Effector CD4-positive, alpha-beta T cell (primary cell): ENCODE measurements at regions not wholly inside any gene's neighbourhood (a gene's known extent, or its start where the extent isn't known, plus 50 kb on each side); places are given as distances from the start of the nearest gene placed in this dataset.
"Not testable (repeated sequence)": the region's sequence is repeated elsewhere in the genome, so short reads cannot be mapped to it uniquely, and the experiment has no call there.

ENCODE experiments used
- DNase-seq: peaks from one replicate; pipeline ENCODE4 v3.0.0-alpha.2; 2020

DNA sequence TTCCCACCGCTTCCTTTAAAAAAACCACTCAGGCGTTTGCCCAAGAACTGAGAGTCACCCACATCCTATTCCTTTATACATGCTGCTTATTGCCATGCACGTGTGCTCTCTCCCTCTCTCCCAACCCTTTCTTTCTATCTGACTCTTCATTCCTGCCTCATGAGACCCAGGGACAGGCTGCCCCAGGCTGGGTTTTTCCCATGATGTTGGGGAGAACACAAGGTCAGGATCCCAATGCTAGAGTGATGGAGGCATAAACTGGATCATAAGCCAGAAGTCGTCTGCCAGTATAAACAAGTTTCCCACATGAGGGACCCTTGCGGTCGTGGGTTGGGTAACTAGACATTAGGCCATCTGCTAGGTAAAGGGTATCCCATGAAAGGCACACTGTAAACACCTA is 64.9 kb downstream of the CD2 start:
- no peak for DNase-seq

DNA sequence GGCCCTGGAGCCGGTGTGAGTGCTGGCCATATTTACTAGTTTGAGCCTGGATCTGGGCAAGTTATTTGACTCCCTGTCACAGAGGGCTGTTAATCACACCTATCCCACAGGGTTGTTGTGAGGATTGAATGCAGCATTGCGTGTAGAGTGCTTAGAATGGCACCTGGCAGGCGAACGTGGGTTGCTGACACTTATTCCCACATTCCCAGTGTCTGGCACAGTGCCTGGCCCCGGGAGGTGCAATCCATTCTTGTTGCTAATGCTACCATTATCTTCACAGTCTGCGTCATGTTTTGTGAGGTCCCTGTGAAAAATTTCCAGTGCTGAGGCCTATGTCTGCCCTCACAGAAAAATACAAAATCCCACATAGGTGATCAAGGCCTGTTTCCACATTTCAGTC is 66.1 kb downstream of the CD2 start:
- no peak for DNase-seq

DNA sequence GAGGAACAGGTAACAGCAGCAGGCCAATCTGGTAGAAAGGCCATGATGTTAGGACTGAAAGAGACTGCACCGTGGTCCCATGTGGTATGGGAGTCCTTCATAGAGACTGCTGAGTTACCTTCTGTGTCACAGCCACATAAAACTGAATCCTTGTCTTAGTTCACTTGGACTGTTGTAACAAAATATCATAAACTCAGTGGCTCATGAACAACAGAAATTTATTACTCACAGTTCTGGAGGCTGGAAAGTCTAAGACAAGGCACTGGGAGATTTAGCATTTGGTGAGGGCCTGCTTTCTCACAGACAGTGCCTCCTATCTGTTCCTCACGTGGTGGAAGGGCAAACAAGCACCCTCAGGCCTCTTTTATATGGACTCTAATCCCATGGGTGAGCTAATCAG is 67.5 kb downstream of the CD2 start:
- DNase-seq = no peak

DNA sequence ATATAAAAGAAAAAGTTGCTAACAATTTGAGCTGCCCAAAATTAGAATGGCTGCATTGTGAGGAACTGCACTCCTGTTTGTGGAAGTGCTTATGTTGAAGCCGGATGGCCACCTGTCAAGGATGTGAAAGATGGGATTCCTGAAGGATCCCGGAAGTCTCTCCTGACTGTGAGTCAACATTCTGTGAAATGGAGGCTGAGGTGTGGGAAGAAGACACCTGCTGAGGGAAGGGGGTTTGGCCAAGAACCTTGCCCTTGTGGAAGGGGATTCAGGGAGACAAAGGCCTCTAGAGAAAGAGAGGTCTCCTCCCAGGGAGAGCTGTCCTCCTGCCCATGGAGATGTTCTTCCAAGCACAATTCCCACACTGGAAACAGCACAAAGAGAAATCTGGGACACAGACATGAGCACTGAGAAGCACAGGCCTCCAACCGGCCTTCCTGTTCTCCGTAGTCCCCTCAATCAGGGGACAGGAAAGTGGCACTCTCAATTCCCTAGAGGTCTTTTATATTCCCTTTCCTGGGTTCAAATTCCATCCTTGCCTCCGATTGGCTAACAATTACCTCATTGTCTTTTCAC is 70.5 kb downstream of the CD2 start:
- no peak for DNase-seq

DNA sequence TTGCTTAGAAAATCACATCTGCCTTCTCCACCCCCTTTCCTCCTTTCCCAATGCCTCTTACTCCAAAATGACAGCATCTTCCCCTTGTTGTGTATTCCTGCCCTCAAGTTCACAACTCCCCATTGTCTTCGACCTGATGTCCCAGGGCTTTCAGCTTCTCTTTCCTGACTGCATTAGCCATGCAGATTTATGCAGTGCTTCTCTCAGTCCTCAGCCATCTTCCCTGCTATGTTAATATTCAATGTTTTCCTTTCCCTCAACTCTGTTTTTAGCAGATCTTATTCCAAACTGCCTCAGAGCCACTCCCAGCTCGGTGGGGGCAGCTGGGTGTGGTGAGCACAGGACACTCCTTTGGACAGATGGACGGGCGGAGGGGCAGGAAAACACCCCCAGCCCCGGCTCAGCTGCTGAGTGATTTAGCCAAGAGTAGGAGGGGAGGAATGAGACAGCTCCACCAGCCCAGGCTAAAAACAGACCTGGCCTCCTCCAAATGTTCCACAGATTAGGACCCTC is 71.0 kb downstream of the CD2 start:
- DNase-seq = no peak

DNA sequence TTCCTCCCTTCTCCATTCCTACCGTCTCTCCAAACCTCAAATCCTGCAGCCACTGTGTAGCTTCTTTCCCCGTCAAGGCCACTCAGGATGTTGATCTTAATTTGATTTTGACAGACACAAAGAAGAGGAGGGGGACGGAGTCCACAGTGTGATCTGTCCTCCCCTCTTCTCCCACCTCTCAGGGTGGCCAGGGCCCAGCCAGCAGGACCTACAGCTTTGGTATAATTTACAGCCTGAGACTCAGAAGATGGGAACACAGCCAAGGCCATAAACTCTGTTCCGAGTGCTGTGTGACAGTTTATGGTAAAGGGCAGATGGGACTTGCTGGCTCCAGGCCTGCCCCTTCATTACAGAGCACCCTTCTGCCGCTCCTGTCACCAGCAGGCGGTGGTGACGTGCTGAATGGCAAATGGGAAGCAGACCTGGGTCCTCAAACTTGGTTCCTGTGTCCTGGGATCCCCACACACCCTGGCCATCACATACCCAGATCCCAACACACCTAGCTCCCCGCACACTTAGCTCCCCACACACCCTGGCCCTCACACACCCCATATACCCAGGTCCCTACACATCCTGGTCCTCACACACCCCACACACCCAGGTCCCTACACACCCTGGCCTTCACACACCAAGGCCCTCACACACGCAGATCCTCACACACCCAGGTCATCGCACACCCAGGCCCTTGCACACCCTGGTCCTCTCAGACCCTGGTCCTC is 71.6 kb downstream of the CD2 start:
- no peak for DNase-seq

DNA sequence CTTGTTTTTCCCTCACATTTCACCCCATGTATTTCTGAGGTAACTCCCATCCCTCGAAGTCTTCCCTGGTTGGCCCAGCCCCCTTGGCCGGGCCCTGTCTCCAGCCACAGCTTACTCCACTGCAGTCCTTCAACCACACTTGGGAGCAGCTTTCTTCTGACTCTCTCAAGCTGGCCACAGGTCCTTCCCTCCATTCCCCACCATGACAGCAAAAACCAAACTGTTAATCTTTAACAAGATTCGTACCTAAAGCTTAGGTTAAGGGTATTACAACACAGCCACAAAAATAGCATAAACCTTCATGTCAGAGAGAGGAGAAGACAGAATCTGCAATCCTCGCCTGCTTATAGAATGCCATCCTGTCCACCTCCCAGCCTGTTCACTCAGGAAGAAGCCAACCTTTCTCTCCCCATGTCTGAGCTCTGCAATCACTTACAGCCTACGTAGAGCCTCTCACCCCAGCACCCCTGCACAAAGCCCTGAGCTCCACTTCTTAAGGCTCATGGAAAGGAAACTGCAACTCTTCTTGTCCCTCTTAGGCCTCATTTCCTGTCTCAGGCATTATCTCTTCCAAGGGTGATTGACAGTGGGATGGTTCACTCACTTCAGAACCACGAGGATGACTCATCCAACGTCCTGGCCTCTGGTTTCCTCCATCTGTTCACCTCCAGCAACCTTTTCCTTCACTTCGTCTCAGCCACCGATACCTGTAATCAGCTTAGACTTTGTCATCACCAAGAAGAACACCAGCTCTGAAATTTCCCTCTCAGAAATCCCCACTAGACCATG is 72.8 kb downstream of the CD2 start:
- peak; percentile 23 for DNase-seq

DNA sequence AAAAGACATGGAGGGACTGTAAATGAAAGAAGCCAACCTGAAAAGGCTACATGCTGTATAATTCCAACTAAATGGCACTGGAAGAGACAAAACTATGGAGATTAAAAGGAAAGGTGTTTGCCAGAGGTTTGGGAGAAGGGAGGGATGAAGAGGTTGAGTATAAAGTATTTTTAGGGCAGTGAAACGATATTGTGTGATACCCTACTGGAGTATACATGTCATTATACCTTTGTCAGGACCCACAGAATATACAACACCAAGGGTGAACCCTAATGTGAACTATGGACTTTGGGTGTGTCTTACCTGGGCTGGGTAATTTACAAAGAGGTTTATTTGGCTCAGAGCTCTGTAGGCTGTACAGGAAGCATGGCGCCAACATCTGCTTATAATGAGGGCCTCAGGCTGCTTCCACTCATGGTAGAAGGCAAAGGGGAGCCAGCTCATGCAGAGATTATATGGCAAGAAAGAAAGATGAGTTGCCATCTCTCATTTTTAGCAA is 73.4 kb downstream of the CD2 start:
- DNase-seq = no peak

DNA sequence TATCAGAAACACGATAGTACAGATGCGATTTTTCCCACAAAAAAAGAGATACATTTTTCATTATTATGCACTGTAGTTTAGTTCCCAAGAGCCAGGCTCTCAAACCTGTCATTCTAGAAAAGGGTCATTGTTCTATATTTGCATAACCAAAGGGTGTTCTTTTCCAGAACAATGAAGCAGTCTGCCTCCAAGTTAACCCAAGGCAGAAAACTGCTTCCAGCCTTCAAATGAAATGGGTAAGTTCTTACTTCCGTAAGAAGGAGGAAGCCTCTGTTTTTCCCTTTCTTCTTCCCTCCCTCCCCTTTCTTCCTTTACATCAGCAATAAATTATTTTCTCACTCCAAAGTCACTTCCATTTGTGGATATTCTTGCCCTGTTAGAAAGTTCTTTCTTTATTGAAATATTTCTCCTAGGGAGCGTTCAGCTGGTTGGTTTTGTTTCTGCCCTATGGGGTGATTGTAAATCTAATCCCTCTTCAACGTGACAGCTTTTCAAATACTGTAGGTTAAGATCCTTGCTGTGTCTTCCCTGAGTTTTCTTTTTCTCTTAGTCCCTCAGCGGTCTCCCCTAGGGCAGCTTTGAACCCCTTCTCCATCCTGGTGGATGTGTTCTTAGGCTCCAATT is 77.3 kb upstream of the PTGFRN start:
- DNase-seq = no peak

DNA sequence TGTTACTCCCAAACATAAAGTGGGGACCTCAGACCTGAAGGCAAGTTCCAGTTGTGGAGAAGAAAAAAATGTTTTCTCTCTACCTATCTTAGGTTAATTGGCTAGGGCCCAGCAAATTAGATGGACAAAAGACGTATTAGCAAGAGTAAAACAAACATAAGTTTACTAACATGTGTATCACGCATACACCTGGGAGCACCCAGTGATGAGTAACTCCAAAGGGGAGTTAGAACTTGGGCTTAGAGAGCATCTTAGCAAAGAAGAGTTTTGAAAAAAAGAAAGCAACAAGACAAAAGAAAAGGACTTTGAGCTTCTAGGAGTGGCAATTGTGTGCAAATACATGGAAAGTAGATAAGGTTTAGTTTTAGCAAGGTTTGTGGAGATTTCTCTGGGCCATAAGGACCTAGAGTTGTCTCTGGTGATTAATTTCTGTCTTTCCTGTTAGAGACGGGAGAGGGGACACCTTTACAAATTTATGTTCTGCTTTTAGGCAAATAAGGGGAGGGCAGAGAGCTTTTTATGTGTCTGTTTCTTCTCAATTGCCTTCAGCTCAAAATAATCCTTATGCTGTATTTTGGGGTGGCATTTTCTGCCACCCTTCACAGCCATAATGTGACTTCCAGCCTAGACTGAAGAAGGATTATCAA is 76.7 kb upstream of the PTGFRN start:
- DNase-seq = no peak

DNA sequence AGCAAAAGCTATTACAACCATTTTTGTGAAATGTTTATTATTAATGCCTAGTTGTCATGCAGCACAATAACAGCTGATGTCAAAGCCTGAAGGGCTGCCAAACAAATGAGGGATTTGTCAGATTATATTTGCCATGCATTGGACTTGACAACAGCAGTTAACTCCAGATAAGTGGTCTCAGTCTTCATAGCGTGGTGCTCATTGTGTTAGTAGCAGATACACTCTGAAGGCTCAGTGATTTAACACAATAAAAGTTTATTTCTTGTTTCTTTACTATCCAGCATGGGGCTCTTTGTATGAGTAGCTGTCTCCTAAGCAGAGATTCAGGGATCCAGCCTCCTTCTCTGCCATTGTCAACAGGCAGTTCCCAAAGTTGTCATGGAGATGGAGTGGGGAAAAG is 76.0 kb upstream of the PTGFRN start:
- no peak for DNase-seq

DNA sequence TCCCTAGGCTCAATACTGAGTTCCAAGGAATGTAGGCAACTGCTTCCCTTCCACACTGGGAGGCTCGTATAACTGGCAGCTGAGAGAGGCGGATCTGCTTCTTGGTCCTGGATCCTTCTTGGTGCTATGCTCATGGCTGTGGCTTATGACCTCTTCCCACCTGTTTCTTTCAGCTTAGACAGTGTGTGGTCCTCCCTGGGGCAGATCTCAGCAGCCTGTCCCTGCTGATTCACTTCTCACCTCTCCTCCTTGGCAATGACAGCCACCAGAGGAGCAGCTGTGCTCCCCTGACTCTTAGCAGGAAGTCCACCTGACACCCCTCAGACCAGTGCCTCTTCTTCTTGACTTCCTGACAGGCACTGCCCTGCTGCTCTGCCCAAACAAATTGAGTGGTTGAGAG is 75.1 kb upstream of the PTGFRN start:
- no peak for DNase-seq

DNA sequence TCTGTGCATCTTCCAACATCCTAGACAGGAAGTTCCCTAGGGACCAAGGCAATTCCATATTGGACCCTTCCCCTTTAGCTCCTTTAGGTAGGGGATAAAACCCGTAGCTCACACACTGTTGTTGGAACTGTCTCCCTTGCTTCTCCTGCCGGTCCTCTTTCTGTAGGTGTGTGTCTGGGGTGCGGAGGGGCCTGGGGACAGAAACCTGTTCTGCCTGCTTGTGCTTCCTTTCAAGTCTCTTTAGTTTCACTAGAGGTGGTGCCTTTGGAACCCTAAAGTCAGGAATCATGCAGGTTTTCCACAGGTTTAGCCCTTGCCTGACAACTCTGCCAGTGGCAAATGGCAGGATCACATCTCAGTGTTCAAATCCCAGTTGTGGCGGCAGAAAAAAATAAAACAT is 74.6 kb upstream of the PTGFRN start:
- no peak for DNase-seq

DNA sequence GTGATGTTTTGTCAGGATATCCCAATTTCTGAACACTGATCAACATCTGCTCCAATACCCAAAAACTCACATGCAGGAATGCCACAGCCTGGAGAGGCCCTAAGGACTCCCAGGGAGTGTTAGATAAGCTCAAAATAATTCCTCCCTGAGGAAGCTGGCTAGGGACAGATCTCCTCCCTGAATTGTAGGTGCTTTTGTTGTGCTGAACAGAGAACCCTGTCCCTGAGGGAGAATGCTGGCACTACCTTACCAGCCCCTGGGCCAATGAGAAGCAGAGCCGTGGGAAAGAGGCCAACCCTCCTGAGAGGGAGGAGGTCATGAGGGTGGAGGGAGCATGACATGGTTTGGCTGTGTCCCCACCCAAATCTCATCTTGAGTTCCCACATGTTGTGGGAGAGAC is 73.6 kb upstream of the PTGFRN start:
- DNase-seq = no peak

DNA sequence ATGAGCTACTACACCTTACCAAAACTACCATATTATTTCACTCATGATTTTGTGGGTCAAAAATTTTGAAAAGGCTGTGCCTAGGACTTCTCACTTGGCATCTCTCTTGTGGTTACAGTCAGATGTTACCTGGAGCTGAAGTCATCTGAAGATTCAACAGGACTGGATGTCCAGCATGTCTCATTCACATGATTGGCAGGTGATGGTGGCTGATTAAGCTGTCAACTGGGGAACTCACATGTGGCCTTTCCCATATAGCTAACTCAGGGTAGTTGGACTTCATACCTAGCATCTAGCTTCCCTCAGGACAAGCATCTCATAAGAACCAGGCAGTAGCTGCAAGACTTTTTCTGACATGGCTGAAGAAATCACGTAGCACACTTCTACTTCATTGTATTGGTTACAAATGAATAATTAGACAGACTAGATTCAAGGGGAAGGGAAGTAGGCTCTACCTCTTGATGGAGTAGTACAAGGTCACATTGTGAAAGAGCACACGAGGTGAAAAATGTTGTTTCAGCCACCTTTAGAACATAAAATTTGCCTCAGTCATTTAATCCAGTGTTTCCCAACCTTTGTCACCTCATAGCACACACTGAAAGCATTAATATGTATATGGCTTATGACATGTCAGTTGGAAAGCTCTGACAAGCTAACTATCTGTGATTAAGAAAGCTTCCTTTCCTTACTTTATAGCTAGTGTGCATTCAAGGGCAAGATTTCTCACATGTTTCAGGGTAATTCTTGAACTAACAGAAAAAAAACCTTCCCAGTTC is 68.0 kb upstream of the PTGFRN start:
- no peak for DNase-seq

DNA sequence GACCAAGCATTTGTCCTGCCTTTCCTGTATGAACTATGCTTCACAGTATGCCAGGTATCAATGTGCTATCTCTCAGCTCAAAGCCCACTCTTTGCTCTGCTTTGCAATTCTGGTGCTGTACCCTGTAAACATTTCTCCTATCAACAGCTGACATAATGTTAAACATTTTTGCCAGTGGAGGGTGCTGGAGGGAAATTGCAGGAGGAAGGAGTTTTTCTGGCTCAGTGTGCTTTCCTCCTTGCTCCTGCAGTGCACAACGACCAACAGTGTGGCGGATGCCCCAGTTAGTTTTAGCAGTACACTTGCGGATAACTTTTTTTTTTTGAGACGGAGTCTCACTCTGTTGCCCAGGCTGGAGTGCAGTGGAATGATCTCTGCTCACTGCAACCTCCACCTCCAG is 67.1 kb upstream of the PTGFRN start:
- no peak for DNase-seq

DNA sequence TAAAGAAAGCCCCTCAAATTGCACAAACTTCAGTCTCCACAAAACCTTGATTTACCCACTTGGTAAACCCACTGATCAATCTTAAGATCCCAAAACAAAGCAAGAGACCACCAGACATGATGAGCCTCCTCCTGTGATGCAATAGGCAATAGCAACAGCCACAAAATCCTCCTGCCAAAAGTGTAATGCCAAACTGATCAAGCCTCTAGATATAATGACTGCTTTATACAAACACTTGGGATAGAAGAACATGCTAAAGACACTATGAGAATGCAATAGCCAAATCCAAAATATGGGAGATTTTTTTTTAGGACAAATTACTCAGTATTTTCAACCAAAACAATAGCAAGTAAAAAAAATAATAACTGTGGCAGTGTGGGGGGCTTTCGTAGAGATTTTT is 64.9 kb upstream of the PTGFRN start:
- DNase-seq = no peak

DNA sequence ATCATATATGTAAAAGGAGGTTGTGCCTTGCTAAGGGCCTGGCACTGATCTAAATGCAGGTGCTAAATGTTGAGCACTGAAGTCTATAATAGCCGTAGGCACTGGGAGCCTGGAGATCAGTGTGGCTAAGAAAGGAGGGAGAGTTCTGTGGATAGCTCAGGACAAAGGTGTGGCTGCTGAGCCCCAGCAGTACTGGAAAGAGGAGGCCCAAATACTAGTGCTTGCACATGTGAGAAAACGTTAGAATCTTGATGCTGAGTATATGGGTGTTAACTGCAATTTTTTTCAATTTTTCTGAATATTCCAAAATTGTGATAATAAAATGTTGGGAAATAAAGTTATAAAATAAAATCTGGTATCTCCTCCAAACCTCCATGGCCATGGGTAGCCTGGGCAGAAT is 62.5 kb upstream of the PTGFRN start:
- no peak for DNase-seq

DNA sequence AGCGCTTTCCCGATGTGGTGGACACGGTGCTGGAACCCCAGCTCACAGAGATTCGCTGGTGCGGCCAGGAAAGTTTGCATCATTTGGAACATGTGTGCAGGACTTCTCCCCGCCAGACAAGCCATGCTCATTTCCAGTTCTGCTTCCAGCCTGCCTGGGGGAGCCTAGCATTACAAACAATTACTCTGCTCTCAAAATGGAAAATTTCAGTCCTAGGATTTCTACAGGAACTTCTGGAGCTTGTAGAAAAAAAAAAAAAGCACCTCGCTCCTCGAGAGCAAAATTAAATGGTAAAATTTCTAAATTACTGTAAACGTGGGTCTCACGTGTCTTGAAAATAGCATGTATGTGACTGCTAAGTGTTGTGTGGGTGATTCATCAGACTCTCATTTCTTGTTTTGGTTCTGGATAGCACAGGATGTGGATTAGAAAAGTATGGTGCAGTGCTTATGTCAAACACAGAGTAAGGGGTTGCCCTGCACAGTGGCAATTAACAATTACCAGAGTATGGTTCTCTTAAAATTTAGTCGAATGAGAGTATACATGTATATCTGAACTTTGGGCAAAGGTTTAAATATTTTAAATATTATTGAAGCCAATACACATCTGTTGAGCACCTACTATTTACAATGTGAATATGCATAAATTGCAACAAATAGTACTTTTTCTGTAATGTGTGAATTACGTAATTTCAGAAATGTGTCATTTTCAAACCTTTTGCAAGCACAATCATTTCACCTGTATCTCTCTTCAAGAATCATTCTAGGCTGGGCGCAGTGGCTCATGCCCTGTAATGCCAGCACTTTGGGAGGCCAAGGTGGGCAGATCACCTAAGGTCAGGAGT is 61.8 kb upstream of the PTGFRN start:
- DNase-seq = no peak

DNA sequence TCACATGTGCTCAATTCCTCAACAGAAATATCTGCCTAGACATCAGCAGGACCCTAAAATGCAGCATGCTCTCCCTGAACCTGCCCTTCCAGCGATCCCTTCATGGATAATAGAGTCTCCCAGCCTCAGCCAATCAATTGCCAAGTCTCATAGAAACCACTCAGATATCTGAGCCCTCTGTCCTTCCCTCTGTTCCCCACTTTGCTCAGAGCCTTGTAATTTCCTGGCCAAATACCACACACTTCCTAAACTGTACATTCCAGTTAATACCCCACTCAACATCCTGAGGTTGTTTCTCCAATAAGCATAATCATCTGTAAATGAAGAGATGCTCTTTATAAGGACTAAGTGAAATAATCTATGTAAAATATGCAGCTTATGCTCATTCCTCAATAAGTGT is 59.3 kb upstream of the PTGFRN start:
- DNase-seq = no peak

DNA sequence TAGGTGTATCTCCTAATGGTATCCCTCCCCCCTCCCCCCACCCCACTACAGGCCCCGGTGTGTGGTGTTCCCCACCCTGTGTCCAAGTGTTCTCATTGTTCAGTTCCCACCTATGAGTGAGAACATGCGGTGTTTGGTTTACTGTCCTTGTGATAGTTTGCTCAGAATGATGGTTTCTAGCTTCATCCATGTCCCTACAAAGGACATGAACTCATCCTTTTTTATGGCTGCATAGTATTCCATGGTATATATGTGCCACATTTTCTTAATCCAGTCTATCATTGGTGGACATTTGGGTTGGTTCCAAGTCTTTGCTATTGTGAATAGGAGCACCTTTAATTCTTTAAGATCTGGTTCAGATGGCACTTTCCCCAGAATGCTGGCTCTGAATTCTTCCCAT is 58.5 kb upstream of the PTGFRN start:
- not testable (repeated sequence) for DNase-seq
